ENCODE measurements at regions not wholly inside any gene's neighbourhood (a gene's known extent, or its start where the extent isn't known, plus 50 kb on each side); places are given as distances from the start of the nearest gene placed in this dataset.

DNA sequence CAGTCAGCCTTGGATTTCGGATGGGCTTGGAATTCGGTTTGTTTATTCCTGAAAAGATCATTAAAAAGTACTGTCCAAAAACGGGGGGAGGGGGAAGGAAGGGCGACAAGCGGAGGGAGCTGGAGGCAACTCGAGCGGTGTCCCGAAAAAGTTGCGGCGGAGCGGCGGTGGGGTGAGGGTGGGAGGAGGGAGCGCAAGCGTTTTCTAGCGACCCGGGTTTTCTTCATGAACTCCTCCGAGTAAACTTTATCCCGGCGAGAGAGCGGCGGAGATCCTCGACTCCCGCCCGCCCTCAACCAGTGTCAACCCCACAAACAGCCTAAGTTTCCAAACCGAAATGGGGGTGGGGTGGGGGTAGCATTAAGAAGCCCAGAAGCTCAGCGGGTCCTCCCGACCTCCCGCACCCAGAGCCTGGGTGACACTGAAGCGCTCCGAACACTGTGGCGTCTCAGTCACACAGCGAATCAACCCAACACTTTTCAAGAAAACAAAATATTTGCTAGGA, 133.0 kb upstream of the C11orf58 start (continued):
- TF ChIP-seq YY1 (tag by site-specific recombination; IDR thresholded peaks at IDR 0.05): no peak
- TF ChIP-seq, protein P1, sequence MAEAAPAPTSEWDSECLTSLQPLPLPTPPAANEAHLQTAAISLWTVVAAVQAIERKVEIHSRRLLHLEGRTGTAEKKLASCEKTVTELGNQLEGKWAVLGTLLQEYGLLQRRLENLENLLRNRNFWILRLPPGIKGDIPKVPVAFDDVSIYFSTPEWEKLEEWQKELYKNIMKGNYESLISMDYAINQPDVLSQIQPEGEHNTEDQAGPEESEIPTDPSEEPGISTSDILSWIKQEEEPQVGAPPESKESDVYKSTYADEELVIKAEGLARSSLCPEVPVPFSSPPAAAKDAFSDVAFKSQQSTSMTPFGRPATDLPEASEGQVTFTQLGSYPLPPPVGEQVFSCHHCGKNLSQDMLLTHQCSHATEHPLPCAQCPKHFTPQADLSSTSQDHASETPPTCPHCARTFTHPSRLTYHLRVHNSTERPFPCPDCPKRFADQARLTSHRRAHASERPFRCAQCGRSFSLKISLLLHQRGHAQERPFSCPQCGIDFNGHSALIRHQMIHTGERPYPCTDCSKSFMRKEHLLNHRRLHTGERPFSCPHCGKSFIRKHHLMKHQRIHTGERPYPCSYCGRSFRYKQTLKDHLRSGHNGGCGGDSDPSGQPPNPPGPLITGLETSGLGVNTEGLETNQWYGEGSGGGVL (tag by site-specific recombination; IDR thresholded peaks at IDR 0.05): peak; percentile 69
- no peak; the same call in 1 of the 2 replicates for TF ChIP-seq ZBTB8A (tag by site-specific recombination; IDR thresholded peaks at IDR 0.05)
- peak; percentile 20; the same call in 1 of the 2 replicates for TF ChIP-seq ZNF600 (tag by site-specific recombination; IDR thresholded peaks at IDR 0.05)
- TF ChIP-seq BCL11A (tag by site-specific recombination; IDR thresholded peaks at IDR 0.05; ENCODE audit: low read depth): peak; percentile 65; the same call in 1 of the 2 replicates
- TF ChIP-seq KLF16 (tag by site-specific recombination; IDR thresholded peaks at IDR 0.05): peak; percentile 42; the same call in 1 of the 2 replicates
- TF ChIP-seq, protein P2, sequence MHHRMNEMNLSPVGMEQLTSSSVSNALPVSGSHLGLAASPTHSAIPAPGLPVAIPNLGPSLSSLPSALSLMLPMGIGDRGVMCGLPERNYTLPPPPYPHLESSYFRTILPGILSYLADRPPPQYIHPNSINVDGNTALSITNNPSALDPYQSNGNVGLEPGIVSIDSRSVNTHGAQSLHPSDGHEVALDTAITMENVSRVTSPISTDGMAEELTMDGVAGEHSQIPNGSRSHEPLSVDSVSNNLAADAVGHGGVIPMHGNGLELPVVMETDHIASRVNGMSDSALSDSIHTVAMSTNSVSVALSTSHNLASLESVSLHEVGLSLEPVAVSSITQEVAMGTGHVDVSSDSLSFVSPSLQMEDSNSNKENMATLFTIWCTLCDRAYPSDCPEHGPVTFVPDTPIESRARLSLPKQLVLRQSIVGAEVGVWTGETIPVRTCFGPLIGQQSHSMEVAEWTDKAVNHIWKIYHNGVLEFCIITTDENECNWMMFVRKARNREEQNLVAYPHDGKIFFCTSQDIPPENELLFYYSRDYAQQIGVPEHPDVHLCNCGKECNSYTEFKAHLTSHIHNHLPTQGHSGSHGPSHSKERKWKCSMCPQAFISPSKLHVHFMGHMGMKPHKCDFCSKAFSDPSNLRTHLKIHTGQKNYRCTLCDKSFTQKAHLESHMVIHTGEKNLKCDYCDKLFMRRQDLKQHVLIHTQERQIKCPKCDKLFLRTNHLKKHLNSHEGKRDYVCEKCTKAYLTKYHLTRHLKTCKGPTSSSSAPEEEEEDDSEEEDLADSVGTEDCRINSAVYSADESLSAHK (tag by site-specific recombination; IDR thresholded peaks at IDR 0.05): peak; percentile 75
- TF ChIP-seq ZNF777 (tag by site-specific recombination; IDR thresholded peaks at IDR 0.05; ENCODE audit: borderline replicate concordance): 0 out of 2 replicates have a peak, but pooled peaks have one; percentile 17
- no peak for TF ChIP-seq ZBTB1 (tag by site-specific recombination; IDR thresholded peaks at IDR 0.05)
- TF ChIP-seq, protein P3, sequence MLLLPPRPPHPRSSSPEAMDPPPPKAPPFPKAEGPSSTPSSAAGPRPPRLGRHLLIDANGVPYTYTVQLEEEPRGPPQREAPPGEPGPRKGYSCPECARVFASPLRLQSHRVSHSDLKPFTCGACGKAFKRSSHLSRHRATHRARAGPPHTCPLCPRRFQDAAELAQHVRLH (tag by site-specific recombination; IDR thresholded peaks at IDR 0.05): 0 out of 2 replicates have a peak, but pooled peaks have one; percentile 10
- TF ChIP-seq, protein P4, sequence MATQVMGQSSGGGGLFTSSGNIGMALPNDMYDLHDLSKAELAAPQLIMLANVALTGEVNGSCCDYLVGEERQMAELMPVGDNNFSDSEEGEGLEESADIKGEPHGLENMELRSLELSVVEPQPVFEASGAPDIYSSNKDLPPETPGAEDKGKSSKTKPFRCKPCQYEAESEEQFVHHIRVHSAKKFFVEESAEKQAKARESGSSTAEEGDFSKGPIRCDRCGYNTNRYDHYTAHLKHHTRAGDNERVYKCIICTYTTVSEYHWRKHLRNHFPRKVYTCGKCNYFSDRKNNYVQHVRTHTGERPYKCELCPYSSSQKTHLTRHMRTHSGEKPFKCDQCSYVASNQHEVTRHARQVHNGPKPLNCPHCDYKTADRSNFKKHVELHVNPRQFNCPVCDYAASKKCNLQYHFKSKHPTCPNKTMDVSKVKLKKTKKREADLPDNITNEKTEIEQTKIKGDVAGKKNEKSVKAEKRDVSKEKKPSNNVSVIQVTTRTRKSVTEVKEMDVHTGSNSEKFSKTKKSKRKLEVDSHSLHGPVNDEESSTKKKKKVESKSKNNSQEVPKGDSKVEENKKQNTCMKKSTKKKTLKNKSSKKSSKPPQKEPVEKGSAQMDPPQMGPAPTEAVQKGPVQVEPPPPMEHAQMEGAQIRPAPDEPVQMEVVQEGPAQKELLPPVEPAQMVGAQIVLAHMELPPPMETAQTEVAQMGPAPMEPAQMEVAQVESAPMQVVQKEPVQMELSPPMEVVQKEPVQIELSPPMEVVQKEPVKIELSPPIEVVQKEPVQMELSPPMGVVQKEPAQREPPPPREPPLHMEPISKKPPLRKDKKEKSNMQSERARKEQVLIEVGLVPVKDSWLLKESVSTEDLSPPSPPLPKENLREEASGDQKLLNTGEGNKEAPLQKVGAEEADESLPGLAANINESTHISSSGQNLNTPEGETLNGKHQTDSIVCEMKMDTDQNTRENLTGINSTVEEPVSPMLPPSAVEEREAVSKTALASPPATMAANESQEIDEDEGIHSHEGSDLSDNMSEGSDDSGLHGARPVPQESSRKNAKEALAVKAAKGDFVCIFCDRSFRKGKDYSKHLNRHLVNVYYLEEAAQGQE (tag by site-specific recombination; IDR thresholded peaks at IDR 0.05): peak; percentile 8; the same call in 1 of the 2 replicates
- TF ChIP-seq ZFHX2 (tag by site-specific recombination; conservative IDR thresholded peaks at IDR 0.05): peak; percentile 46
- peak; percentile 4; the same call in 1 of the 2 replicates for TF ChIP-seq SP2 (tag by site-specific recombination; IDR thresholded peaks at IDR 0.05)
- TF ChIP-seq ZNF514 (tag by site-specific recombination; IDR thresholded peaks at IDR 0.05): no peak
- TF ChIP-seq, protein P5, sequence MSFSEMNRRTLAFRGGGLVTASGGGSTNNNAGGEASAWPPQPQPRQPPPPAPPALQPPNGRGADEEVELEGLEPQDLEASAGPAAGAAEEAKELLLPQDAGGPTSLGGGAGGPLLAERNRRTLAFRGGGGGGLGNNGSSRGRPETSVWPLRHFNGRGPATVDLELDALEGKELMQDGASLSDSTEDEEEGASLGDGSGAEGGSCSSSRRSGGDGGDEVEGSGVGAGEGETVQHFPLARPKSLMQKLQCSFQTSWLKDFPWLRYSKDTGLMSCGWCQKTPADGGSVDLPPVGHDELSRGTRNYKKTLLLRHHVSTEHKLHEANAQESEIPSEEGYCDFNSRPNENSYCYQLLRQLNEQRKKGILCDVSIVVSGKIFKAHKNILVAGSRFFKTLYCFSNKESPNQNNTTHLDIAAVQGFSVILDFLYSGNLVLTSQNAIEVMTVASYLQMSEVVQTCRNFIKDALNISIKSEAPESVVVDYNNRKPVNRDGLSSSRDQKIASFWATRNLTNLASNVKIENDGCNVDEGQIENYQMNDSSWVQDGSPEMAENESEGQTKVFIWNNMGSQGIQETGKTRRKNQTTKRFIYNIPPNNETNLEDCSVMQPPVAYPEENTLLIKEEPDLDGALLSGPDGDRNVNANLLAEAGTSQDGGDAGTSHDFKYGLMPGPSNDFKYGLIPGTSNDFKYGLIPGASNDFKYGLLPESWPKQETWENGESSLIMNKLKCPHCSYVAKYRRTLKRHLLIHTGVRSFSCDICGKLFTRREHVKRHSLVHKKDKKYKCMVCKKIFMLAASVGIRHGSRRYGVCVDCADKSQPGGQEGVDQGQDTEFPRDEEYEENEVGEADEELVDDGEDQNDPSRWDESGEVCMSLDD (tag by site-specific recombination; IDR thresholded peaks at IDR 0.05): peak; percentile 38; the same call in 1 of the 2 replicates
- no peak for TF ChIP-seq ZNF274 (IDR thresholded peaks at IDR 0.05; ENCODE audit: low read length)
- TF ChIP-seq ZNF274 (tag by site-specific recombination; IDR thresholded peaks at IDR 0.05; ENCODE audit: borderline replicate concordance): no peak
- TF ChIP-seq, protein P6, sequence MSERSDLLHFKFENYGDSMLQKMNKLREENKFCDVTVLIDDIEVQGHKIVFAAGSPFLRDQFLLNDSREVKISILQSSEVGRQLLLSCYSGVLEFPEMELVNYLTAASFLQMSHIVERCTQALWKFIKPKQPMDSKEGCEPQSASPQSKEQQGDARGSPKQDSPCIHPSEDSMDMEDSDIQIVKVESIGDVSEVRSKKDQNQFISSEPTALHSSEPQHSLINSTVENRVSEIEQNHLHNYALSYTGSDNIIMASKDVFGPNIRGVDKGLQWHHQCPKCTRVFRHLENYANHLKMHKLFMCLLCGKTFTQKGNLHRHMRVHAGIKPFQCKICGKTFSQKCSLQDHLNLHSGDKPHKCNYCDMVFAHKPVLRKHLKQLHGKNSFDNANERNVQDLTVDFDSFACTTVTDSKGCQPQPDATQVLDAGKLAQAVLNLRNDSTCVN (tag by site-specific recombination; optimal IDR thresholded peaks at IDR 0.05): peak; percentile 42
- TF ChIP-seq, protein P7, sequence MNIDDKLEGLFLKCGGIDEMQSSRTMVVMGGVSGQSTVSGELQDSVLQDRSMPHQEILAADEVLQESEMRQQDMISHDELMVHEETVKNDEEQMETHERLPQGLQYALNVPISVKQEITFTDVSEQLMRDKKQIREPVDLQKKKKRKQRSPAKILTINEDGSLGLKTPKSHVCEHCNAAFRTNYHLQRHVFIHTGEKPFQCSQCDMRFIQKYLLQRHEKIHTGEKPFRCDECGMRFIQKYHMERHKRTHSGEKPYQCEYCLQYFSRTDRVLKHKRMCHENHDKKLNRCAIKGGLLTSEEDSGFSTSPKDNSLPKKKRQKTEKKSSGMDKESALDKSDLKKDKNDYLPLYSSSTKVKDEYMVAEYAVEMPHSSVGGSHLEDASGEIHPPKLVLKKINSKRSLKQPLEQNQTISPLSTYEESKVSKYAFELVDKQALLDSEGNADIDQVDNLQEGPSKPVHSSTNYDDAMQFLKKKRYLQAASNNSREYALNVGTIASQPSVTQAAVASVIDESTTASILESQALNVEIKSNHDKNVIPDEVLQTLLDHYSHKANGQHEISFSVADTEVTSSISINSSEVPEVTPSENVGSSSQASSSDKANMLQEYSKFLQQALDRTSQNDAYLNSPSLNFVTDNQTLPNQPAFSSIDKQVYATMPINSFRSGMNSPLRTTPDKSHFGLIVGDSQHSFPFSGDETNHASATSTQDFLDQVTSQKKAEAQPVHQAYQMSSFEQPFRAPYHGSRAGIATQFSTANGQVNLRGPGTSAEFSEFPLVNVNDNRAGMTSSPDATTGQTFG (tag by site-specific recombination; IDR thresholded peaks at IDR 0.05; ENCODE audit: borderline replicate concordance): no peak
- no peak for TF ChIP-seq ZFP3 (tag by site-specific recombination; IDR thresholded peaks at IDR 0.05; ENCODE audit: low read depth)
- TF ChIP-seq, protein P8, sequence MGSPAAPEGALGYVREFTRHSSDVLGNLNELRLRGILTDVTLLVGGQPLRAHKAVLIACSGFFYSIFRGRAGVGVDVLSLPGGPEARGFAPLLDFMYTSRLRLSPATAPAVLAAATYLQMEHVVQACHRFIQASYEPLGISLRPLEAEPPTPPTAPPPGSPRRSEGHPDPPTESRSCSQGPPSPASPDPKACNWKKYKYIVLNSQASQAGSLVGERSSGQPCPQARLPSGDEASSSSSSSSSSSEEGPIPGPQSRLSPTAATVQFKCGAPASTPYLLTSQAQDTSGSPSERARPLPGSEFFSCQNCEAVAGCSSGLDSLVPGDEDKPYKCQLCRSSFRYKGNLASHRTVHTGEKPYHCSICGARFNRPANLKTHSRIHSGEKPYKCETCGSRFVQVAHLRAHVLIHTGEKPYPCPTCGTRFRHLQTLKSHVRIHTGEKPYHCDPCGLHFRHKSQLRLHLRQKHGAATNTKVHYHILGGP (tag by site-specific recombination; IDR thresholded peaks at IDR 0.05): 0 out of 2 replicates have a peak, but pooled peaks have one; percentile 41
